Hippocampal formation (tissue), 2 donors: ENCODE measurements at regions not wholly inside any gene's neighbourhood (a gene's known extent, or its start where the extent isn't known, plus 50 kb on each side); places are given as distances from the start of the nearest gene placed in this dataset.

Experiments used
- DNase-seq, 2 donors: peaks; one replicate each; lab custom pipeline; 2025; lab: John Stamatoyannopoulos, UW

DNA sequence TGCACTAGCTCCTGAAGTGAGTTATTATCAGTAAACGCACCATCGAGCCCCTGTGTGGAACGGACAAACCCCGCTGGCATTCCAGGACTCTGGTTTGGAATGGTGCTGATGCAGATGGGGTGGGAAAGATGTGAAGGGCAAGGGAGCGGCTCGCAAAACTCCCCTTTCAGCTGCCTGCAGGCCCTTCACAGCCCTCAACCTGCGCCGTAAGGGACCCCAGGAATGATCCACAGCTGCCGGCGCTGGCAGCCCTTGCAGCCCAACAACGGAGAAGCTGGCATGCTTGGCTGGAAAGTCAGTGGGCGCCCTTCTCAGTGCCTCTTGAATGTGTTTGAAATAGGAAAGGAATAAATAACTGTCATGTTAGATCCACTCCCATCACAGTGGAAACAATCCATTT, 1445.5 kb downstream of the BRD1 start:
- no peak for DNase-seq

DNA sequence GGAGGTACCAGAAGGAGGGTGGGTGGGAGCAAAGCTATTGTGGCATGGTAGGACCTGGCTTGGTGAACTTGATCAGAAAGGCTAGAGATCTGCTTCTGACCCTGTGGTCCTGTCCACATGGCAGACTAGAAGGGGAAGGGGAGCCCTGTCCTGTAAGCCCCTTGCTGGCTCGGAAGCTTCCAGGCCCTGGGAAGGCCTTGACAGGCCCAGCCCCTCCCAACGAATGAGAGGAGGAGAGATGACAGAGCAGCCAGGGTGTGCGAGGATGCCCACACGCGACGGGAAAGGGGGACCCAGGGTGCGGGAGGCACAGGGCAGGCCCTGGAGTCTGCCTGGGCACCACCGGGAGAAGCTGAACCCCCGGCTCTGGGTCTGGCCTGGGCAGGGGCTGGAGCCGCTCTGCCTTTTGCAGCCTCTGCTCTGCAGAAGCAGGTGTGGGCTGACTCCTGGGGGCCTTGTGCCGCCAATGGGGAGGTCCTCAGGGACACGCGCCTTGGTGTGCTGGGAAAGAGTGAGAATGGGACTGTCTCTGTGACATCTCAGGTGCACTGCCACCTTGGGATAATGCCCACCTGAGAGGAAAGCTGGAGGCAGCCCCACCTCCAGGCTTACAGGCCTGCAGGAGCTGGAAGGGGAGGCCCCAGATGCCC, 1447.5 kb downstream of the BRD1 start:
- DNase-seq, result no peak

DNA sequence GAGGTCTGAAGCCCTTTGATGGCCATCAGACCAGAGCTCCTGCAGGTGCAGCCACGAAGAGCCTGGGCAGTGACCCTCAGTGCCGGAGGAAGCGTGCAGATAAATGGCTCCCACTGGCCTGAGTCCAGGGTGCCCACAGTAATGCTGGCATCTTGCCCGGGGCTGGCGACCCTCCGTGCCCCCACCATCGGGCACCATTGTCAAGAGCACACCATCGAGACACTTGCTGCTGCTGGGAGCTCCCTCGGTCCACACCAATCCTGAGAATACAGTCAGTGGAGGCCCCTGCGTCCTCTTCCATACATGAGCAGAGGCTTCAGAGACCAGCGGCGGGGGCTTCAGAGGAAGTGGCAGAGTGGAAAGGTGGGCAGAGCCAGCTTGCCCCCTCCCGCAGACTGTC, 1448.3 kb downstream of the BRD1 start:
- no peak for DNase-seq

DNA sequence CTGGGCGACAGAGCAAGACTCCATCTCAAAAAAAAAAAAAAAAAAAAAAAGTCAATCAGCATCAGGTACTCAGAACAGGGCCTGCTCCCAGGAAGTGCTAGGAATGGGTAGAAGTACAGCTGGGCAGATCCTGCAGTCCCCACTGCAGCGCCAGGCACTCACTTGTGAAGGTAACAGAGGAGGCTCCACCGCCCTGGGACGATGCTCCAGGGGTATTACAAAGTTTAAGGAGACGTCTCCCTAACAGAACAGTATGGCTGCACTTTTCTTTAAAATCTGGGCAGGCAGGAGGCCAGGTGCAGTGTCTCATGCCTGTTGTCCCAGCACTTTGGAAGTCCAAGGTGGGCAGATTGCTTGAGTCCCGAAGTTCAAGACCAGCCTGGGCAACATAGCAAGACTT, 1449.0 kb downstream of the BRD1 start:
- DNase-seq, result no peak

DNA sequence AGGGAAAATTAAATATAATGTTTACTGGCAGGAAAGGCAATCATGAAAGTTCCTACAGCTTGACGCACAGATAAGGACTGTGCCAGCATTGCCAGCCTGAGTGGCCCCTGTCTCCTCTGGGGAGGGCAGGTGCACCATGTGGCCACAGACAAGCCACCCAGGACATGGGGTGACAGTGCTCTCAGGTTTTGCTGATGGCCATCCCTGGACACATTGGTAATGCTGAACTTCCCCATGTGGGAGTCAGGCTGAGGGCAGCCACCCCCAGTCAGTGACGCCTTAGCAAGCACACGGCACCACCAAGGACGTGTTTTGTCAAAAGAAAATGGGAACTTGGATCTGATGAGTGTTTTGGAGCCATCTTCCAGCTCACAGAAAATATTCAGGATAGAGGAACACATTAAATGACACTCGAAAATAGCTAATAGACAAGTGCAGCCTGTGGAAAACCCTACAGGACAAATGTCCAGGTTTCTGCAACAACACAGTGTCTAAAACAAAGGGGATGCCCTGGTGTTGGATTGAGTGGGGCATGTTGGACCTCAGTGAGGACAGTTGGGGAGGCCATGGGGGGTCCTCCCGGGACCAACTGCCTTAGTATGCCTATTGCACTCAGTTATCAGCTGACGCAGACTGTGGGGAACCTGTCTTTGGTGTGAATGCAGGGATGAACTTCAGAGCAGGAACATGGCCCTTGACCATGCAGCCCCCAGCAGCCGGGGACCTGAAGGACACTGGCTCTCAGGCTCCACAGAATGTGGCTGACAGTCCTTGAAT, 1450.5 kb downstream of the BRD1 start:
- DNase-seq, result no peak

DNA sequence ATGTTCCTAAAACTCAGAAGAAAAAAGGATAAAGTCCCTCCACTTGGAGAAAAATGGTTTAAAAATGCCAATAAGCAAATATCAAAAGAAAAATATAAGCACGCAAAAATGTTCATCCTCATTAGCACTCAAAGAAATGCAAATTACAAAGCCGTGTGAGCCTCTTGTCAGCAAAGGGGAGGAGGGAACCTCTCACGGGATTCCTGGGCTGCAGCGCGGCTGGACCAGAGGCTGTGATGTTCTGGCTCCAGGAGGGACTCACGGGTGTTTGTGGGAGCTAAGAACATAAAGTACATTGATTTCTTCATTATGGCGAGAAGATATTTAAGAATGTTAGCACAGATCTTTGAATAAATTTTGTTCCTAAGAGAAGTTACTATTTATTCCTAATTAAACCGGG, 1451.2 kb downstream of the BRD1 start:
- DNase-seq, result no peak

DNA sequence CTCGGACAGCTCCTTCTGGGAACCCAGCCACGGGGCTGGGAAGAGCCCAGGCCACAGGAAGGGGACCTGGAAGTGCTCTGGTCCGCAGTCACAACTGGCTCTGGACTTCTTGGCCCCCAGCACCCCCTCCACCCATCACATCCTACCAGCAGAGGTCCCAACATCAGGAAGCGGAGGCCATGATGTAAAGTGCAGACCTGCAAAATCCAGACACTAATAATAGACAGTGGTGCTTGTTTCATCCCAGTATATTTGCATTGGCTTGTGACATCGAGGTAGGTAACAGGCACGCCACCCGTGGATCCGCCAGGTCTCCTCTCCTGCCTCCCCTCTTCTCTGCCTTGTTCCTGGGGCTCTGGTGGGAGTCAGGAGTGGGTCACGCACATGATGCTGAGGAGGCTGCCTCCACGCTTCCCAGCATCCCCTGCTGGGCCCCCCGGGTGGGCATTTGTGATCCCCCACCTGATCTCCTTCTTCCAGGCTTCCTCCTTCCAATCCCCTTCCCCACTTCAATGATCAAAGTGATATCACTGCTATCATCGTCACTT, 1454.0 kb downstream of the BRD1 start:
- DNase-seq, result no peak

DNA sequence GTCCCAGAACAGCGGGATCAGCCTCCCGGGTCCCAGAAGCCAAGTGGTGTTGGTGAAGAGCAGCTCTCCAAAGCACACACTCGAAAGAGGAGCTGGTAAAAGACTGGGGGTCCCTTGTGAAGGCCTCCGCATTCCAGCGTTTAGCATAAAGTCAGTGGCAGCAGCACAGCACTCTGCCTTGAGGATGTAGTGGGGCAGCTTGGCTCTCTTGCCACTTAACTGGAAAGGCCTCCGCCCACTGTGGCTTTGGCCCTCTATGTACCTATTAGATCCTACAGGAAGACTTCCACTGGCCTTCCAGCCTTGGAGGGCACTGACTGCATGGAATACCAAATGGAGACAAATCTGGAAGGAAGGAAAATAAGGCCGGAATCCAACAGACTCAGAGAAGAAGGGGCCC, 1455.3 kb downstream of the BRD1 start:
- DNase-seq, result no peak

DNA sequence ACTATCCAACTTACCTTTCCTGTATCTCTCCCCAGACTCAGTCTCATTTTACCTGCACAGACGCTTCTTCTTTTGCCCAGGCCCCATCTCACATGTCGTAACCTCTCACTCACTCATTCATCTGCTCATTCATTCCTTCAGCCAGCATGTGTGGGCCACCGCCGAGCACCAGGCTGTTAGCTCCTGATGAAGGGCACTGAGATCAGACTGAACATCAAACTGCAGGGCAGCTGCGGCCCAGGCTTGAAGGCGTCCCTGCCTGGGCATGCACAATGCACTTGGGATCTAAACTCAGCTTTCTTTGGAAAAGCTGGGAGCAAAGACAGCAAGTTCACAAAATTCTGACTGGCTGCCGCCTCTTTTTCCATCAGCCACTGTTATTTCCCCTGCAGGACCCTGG, 1456.3 kb downstream of the BRD1 start:
- no peak for DNase-seq

DNA sequence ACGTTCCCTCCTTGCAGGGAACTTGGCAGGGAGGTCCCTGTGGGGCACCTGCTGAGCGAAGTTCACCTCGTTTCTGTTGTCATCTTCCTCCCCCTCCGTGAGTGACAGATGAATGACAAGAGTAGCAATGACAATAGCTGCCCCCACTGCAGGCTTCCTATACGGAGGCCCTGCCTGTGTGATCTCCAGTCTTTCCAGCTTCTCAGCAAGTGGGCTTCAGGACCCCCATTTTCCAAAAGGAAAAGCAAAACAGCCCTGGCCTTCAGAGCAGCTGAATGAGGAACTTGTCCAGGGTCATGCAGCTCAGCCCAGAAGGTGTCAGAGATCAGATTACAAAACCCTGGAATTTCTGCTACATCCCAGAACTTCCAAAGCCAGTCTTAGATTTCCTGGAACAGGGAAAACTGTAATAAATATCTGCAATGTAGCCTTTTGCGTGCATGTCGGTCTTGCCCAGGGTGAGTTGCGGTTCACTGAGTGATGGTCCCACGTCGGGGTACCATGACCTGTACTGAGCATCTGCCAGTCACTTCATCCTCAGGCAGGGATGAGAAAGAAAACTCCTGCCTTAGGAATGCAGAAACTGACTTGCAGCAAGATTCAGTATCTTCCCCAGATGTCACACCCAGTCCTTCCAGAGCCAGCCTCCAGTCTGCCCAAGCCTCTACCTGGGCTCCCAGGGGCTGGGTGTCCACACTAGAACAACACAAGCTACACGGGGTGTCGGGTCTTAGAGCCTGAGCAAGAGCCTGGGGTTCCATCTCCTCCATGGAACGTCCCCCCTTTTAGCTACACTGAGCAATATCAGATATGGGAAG, 1457.0 kb downstream of the BRD1 start:
- DNase-seq, result no peak

DNA sequence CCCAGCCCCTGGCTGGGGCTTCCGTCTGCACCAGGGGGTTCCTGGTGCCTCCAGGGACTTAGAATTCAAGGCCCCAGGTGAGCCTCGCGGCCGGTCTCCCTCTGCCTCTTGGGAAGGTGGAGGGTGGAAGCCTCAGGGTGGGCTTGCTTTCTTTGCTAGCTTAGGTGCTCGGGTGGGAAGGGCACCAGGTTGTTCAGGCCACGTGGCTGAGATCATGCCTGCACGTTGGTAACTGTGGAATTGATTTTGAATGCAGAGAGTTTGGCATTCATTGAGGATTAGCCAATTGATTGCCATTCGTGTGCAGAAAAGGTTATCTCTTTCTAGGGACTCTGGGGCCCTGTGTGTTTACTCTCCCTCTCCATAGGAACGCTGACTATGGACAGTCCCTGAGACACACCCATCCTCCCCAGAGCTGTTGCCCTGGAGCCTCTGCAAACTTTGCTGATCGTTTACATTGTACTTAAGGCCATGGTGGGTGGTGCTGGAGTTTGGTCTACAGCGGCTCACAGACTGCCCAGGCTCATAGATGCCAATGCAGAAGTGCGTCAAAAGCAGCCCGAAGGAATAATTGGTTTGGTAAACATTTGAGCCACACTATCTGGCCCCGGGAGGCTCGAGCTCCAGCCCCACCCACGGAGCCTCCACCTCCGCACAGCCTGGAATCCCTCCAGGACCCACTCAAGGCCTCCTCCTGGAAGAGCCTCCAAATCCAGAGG, 1457.7 kb downstream of the BRD1 start:
- DNase-seq, result no peak

DNA sequence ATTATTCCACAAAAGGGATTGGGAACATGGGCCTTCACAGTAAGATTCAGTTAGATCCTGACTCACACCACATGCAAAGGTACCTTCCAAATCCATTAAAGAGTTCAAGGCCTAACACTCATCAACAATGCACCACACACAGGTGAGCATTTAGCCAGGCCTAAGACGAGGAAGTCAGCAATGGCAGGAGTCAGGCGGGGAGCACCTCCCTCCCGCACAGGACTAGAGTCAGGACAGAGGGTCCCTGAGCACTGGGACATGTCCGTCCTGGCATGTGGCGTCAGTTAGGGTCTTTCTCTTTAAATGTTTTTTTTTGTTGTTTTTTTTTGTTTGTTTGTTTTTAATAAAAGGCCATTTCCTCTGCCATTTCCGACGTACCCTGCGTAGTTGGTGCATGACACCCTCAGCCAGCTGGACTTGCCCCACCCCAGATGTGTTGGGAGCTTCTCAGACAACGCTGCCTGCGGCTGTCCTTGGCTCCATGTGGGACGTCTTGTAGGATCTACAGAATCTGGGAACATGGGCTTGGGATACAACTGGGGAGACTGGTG, 1458.6 kb downstream of the BRD1 start:
- DNase-seq, result no peak

DNA sequence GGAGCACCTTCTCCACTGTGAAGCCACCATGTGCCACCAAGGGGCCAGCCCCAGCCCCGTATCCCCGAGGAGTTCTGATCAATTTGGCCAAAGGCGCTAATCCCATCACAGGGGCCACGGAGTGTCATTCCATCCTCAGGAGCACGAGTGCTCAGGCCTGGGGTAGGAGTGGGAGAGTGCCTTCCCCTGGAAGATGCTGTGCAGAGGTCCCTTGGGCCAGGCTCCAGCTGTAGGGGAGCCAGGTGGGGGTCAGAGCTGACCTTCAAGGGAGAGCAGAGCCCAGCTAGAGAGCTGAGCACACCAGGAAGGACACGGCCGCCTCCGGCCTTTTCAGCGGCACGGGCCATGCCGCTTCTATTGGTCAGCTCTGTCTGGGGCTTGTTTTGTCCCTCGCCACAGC, 1459.9 kb downstream of the BRD1 start:
- no peak for DNase-seq

DNA sequence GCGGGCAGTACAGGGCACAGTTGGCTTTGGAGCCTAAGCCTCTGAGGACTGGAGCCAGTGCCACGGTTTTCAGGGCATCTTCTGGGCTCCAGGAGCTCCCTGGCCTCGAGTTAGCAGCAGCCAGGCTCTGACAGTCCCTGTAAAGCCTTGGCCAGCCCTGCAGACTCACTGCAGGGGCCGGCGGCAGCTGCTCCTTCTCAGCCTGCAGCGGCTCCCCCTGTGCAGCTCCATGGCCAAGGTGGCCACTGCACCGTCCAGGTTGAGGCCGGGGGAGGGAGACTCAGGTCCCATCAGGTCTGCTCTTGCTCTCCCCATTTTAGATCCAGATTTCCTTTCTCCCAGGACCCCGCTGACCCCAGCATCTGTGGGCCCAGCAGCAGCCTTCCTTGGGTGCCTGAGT, 1461.1 kb downstream of the BRD1 start:
- DNase-seq, result no peak

DNA sequence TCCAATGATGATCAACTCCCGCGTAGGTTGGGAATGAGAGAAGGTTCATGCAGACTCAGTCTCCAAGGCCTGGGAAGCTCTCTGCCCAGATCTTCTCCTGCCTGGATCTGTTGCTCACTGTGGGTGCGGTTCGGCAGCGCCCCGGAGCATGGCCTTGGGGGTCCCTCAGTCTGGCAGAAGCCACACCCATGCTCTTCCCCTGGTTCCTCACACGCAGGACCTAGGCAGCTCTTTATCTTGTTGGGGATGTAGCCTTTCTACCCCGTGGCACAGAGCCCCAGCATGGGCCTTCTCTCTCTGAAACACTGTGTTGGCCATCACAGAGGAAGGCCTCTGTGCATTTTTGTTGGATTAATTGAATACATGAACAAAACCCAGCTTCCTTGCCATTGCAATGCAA, 1461.6 kb downstream of the BRD1 start:
- no peak for DNase-seq

DNA sequence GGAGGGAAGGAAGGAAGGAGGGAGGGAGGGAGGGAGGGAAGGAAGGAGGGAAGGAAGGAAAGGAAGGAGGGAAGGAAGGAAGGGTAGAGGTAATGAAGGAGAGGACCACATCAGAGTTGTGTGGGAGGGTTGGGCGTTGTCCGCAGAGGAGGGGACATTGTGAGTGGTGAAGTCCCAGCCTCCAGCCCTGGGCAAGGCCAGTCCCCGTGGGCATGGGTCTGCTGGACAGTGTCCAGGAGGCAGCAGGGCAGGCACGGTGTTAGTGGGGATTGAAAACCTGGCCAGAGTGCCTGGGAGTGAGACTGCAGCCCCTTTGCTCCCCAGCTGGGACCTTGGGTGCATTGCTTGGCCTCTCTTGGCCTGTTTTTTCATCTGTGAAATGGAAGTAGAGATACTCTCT, 1462.3 kb downstream of the BRD1 start:
- no peak for DNase-seq

DNA sequence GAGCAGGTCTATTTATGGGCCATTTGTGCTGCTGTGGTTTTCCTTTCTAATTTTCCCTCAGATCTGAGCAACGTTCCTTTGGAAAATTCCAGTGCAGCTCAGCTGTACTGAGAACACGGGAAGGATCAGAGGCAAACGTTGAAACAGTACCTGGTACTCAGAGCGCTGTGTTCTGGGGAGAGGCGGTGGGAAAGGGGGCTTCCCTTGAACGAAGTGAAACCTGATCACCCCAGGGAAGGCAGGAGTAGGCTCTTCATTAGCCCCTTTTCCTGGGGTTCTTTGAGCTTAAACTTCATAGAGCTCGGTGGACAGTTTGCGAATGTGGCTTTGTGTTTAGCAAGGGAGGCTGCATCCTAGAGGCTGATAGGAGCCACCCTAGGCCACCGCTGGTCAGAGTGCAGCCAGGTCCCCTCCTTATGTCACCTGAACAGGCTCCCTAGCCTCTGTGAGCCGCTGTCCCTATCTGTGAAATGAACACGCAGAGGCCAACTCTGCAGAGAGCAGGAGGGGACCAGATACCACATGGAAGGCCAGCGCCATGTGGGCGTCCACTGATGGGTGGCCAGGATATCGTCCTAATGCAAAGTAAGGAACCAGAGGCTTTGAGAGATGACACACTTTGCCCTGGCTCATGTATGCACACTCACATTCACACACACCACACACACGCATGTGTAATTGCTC, 1464.8 kb downstream of the BRD1 start:
- no peak for DNase-seq

DNA sequence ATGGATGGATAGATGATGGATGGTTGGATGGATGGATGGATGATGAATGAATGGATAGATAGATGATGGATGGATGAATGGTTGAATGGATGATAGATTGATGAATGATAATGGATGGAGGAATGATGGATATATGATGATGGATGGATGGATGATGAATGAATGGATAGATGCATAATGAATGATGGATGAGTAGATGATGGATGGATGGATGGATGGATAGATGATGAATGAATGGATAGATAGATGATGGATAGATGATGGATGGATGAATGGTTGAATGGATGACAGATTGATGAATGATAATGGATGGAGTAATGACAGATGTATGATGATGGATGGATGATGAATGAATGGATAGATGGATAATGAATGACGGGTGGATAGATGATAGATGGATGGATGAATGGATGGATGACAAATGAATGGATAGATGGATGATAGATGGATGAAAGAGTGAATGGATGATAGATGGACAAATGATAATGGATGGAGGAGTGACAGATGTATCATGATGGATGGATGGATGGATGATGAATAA, 1466.5 kb downstream of the BRD1 start:
- no peak for DNase-seq

DNA sequence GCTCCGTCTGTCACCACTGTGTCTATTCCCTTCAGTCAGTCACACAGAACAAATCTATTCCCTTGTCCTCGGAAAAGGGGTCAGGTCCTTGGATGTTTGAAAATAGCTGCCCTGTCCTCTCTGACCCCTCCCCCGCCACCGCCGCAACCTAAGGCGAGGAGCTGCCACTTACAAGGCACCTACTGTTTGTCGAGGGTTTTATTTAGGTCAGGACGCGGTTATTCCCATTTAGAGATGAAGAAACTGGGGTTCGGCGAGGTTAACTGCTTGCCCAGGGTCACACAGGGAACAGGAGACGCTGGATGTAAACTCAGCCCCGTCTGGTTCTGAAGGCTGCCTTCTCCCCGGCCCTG, 1468.1 kb downstream of the BRD1 start:
- no peak for DNase-seq

DNA sequence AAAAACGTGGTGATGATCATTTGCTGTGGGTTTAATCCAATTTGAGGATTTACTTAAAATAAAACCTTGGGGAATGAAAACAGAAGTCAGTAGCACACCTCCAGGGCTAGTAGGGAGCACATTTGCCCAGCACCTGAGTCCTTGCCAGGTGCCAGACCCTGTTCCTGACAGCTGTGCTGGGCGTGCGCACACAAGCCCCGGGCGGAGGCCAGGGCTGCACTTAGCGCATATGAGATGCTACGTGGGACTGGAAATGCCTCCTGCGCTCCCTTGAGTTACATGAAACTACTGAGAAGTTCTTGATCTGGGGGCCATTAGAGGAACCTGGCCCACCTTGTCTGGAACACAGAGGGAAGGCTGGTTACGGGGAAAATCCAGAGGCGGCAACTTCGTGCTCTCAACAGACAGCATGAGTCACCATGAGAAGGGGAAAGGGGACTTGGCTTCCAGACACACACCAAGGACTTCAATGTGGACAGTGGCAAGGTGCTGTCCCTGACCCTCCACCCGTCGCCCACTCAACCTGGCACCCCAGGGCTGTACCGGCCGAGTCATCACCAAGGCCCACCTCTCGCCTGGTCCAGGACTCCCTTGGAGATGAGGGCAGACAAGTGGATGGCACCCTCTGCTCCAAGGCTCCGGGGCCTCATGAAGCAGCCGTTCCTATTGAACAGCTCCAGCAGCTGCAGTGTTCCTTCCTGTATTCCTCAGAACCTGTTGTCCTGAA, 1468.6 kb downstream of the BRD1 start:
- no peak for DNase-seq
